ENCODE measurements at regions not wholly inside any gene's neighbourhood (a gene's known extent, or its start where the extent isn't known, plus 50 kb on each side); places are given as distances from the start of the nearest gene placed in this dataset.

GRCh38 chr6:67594366-67594765 lies 1040.7 kb upstream of the ADGRB3 start:
- TF ChIP-seq TAF1 (IDR thresholded peaks at IDR 0.05; ENCODE audit: borderline replicate concordance, insufficient read depth, low read length) (no peak), POLR2AphosphoS5 (IDR thresholded peaks at IDR 0.05; ENCODE audit: low read depth, low read length) (no peak), REST (IDR thresholded peaks at IDR 0.05; ENCODE audit: insufficient read depth in 1 of 2, low read depth in 2 of 2, low read length in 2 of 2) (no peak)
